ENCODE measurements at regions not wholly inside any gene's neighbourhood (a gene's known extent, or its start where the extent isn't known, plus 50 kb on each side); places are given as distances from the start of the nearest gene placed in this dataset.
A peak's percentile ranks its signal among the peaks of the same experiment; 100 is the strongest.
"Not testable (repeated sequence)": the region's sequence is repeated elsewhere in the genome, so short reads cannot be mapped to it uniquely, and the experiment has no call there.

- intact Hi-C loops (cut with DNase I), result loop anchor here in 7 of 10 donors (5.0 to 10.0 kb wide), 4 partner anchors 101 to 471 kb away; no protein-coding TSS in a partner anchor
- DNase-seq, result peak; percentile 43 to 70
- not testable (repeated sequence) for H3K4me1 ChIP-seq, H3K36me3 ChIP-seq, H3K9me3 ChIP-seq, H3K4me3 ChIP-seq, H3K27me3 ChIP-seq, H3K27ac ChIP-seq
- TF ChIP-seq CTCF (IDR thresholded peaks at IDR 0.05), result peak; percentile 65 to 78 (median 76)
- WGBS, 2 donors, result 40 to 46% methylated on average over 17 of the region's 17 CpGs
- ATAC-seq, result peak in 2 of 8 donors; percentile 14 to 38
Measured at GRCh38 chr3:156043832-156044633, 76.3 kb upstream of the KCNAB1 start.

GRCh38 chr3:156044634-156044975 is 75.8 kb upstream of the KCNAB1 start:
- Histone ChIP-seq H3K36me3 (no peaks in the 10 kb centered on the region), H3K27ac (no peak overlapping the region), H3K4me1 (no peaks in the 10 kb centered on the region), H3K27me3 (peaks cover 0 to 6% (median 0%) of the 10 kb centered on the region in 7 donors), H3K9me3 (no peaks in the 10 kb centered on the region), H3K4me3 (no peak overlapping the region)
- DNase-seq (no peak), ATAC-seq (no peak)
- intact Hi-C loops (cut with DNase I), result loop anchor here in 7 of 10 donors (5.0 to 10.0 kb wide), 4 partner anchors 100 to 470 kb away; no protein-coding TSS in a partner anchor
- no peak for TF ChIP-seq CTCF (IDR thresholded peaks at IDR 0.05)
- WGBS, 2 donors, result 95 to 98% methylated on average over 13 of the region's 13 CpGs

GRCh38 chr3:156048483-156048882 is 71.9 kb upstream of the KCNAB1 start:
- ATAC-seq, H3K4me3 ChIP-seq, H3K27me3 ChIP-seq, H3K36me3 ChIP-seq, H3K4me1 ChIP-seq, H3K9me3 ChIP-seq, H3K27ac ChIP-seq, DNase-seq: not testable (repeated sequence)
- 94 to 96% methylated on average over 3 of the region's 3 CpGs for WGBS, 2 donors
- intact Hi-C loops (cut with DNase I), result loop anchor here in 7 of 10 donors (5.0 to 10.0 kb wide), 4 partner anchors 96 to 466 kb away; no protein-coding TSS in a partner anchor

GRCh38 chr3:156050918-156051317 is 69.5 kb upstream of the KCNAB1 start:
- Histone ChIP-seq H3K9me3 (no peaks in the 10 kb centered on the region), H3K36me3 (no peaks in the 10 kb centered on the region), H3K27me3 (peaks cover 0 to 5% (median 0%) of the 10 kb centered on the region in 7 donors), H3K27ac (no peak overlapping the region), H3K4me3 (no peak overlapping the region), H3K4me1 (no peaks in the 10 kb centered on the region)
- DNase-seq (no peak), ATAC-seq (no peak)
- no peak for TF ChIP-seq CTCF (IDR thresholded peaks at IDR 0.05)
- intact Hi-C loops (cut with DNase I), result no loop called here
- WGBS, 2 donors, result 86 to 94% methylated on average over 1 of the region's 1 CpG

- Histone ChIP-seq H3K27ac (no peak overlapping the region), H3K9me3 (no peaks in the 10 kb centered on the region), H3K4me3 (no peak overlapping the region), H3K4me1 (no peaks in the 10 kb centered on the region), H3K36me3 (no peaks in the 10 kb centered on the region), H3K27me3 (peaks cover 0 to 5% (median 0%) of the 10 kb centered on the region in 7 donors)
- TF ChIP-seq CTCF (IDR thresholded peaks at IDR 0.05), result no peak
- intact Hi-C loops (cut with DNase I), result no loop called here
- WGBS, 2 donors, result 93 to 98% methylated on average over 15 of the region's 15 CpGs
- DNase-seq (no peak), ATAC-seq (no peak)
Measured at GRCh38 chr3:156051651-156052050, 68.7 kb upstream of the KCNAB1 start.
